Activated CD4-positive, alpha-beta memory T cell treated with anti-CD3 and anti-CD28 coated beads for 36 hours (primary cell): ENCODE measurements at regions not wholly inside any gene's neighbourhood (a gene's known extent, or its start where the extent isn't known, plus 50 kb on each side); places are given as distances from the start of the nearest gene placed in this dataset.

Experiments
- CTCF ChIA-PET: fragments of 350-600 bp; sonication (Branson Sonifier 250); formaldehyde crosslinking; loops from one replicate; lab custom pipeline; 2021; ENCODE audit warnings: antibody characterized with exemption, inconsistent platforms; lab: Charles Lee
- POLR2A ChIA-PET: fragments of 350-600 bp; sonication (Branson Sonifier 250); formaldehyde crosslinking; loops from one replicate; lab custom pipeline; 2021; ENCODE audit warnings: antibody characterized with exemption; lab: Charles Lee
- DNase-seq: peaks from one replicate; pipeline ENCODE4 v3.0.0-alpha.2; 2020
- H3K27ac Mint-ChIP-seq: one replicate; pipeline ENCODE4 v1.8.0; 2021; ENCODE audit warnings: mixed read lengths
- H3K27me3 Mint-ChIP-seq: one replicate; pipeline ENCODE4 v1.8.0; 2021; ENCODE audit warnings: mixed read lengths
- H3K36me3 Mint-ChIP-seq: one replicate; pipeline ENCODE4 v1.8.0; 2021; ENCODE audit warnings: mixed read lengths
- H3K4me1 Mint-ChIP-seq: one replicate; pipeline ENCODE4 v1.8.0; 2021; ENCODE audit warnings: low read depth, mixed read lengths
- H3K4me3 Mint-ChIP-seq: one replicate; pipeline ENCODE4 v1.8.0; 2021; ENCODE audit warnings: mild to moderate bottlenecking, mixed read lengths
- H3K9me3 Mint-ChIP-seq: one replicate; pipeline ENCODE4 v1.8.0; 2021; ENCODE audit warnings: mixed read lengths
- intact Hi-C: fragments of 100-400 bp; cut with micrococcal nuclease; formaldehyde crosslinking; loops from one replicate; pipeline ENCODE4 v1.15.1; 2023

DNA sequence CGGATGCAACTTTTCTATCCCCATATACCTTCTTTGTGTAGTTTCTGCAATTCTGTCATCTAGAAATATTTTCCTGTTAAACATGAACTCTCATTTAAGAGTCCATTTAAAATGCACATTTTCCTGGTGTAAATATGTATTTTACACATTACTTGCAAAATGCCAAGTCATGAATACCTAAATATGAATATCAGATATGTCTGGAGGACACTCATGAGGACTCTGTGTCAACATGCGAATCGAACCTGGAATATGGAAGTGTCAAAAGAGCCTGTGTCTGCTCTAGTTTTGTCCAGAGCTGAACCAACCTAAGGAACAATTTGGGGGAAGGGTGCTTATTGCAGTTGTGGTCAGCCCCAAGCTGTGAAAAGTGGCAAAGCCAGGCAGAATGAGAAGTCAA, 163.7 kb upstream of the CELF2 start:
- H3K36me3 Mint-ChIP-seq, result no peaks in the 10 kb centered on the region
- H3K4me1 Mint-ChIP-seq, result no peaks in the 10 kb centered on the region
- peaks cover 28% of the 10 kb centered on the region for H3K27me3 Mint-ChIP-seq
- ChIA-PET CTCF (interaction anchor here (0.8 kb wide), 1 partner anchor 98 kb away, joined by 3 read pairs; no protein-coding TSS in a partner anchor), POLR2A (no interaction called here)
- intact Hi-C loops, result no loop called here
- no peak overlapping the region for H3K4me3 Mint-ChIP-seq
- H3K27ac Mint-ChIP-seq, result no peak overlapping the region
- no peak for DNase-seq
- H3K9me3 Mint-ChIP-seq, result no peaks in the 10 kb centered on the region

- Mint-ChIP-seq H3K27me3 (peaks cover 26% of the 10 kb centered on the region), H3K4me3 (no peak overlapping the region), H3K4me1 (no peaks in the 10 kb centered on the region), H3K36me3 (no peaks in the 10 kb centered on the region), H3K27ac (no peak overlapping the region), H3K9me3 (no peaks in the 10 kb centered on the region)
- ChIA-PET POLR2A (no interaction called here), CTCF (interaction anchor here (0.8 kb wide), 1 partner anchor 98 kb away, joined by 3 read pairs; no protein-coding TSS in a partner anchor)
- intact Hi-C loops, result no loop called here
- DNase-seq, result no peak
Observed at GRCh38 chr10:10854725-10855124, 162.9 kb upstream of the CELF2 start.

GRCh38 chr10:10855151-10855581, 162.5 kb upstream of the CELF2 start:
- intact Hi-C loops, result no loop called here
- CTCF ChIA-PET, result no interaction called here
- H3K36me3 Mint-ChIP-seq, result no peaks in the 10 kb centered on the region
- POLR2A ChIA-PET, result no interaction called here
- DNase-seq, result no peak
- no peaks in the 10 kb centered on the region for H3K9me3 Mint-ChIP-seq
- no peaks in the 10 kb centered on the region for H3K4me1 Mint-ChIP-seq
- no peak overlapping the region for H3K27ac Mint-ChIP-seq
- peaks cover 25% of the 10 kb centered on the region for H3K27me3 Mint-ChIP-seq
- H3K4me3 Mint-ChIP-seq, result no peak overlapping the region

- Mint-ChIP-seq H3K4me1 (no peaks in the 10 kb centered on the region), H3K4me3 (no peak overlapping the region), H3K27ac (no peak overlapping the region), H3K9me3 (peaks cover 2% of the 10 kb centered on the region), H3K27me3 (peaks cover 3% of the 10 kb centered on the region), H3K36me3 (no peaks in the 10 kb centered on the region)
- DNase-seq, result no peak
- ChIA-PET POLR2A (no interaction called here), CTCF (no interaction called here)
- intact Hi-C loops, result no loop called here
Observed at GRCh38 chr10:10860455-10860976, 157.2 kb upstream of the CELF2 start.

DNA sequence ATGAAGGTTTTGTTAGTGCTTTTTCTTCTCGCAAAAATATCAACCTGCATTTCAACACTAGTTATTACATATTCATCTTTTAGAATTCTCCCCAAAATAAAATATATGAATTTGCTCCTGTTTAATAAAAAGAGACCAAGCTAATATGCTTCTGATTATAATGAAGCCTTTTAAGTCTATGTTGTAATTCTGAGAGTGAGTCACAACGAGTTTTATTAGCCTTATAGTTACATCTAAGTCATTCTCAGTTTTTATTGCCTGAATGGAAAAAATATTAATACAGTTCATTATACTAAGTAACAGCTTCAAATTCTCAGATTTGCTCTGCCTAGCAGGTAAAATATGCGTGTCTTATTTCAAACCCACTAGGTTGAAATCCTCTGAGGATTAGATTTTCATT, 152.4 kb upstream of the CELF2 start:
- Mint-ChIP-seq H3K27me3 (peaks cover 2% of the 10 kb centered on the region), H3K4me3 (no peak overlapping the region), H3K9me3 (peaks cover 2% of the 10 kb centered on the region), H3K27ac (no peak overlapping the region), H3K36me3 (no peaks in the 10 kb centered on the region), H3K4me1 (no peaks in the 10 kb centered on the region)
- DNase-seq, result no peak
- POLR2A ChIA-PET, result no interaction called here
- CTCF ChIA-PET, result no interaction called here
- intact Hi-C loops, result no loop called here

DNA sequence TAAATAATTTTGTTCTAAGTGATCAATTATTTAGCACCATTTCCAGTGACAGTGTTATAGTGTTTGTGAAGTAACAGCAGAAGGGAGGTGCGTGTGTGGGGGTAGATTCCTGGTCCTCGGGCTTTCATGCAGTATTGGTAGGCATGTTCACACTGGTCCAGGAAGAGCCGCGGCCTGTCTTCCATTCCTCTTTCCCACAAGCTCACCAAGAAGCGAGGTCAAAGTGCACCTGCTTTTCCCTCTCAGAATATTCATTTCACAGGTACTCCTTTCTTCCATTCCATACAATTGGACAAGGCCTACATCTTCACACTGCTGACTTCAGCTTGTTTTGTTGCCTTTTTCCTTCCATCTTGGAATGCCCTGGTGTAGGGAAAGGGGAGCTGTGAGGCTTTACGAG, 151.8 kb upstream of the CELF2 start:
- Mint-ChIP-seq H3K4me3 (no peak overlapping the region), H3K4me1 (no peaks in the 10 kb centered on the region), H3K27me3 (peaks cover 2% of the 10 kb centered on the region), H3K27ac (no peak overlapping the region), H3K9me3 (peaks cover 2% of the 10 kb centered on the region), H3K36me3 (no peaks in the 10 kb centered on the region)
- DNase-seq, result no peak
- intact Hi-C loops, result no loop called here
- ChIA-PET CTCF (no interaction called here), POLR2A (no interaction called here)

DNA sequence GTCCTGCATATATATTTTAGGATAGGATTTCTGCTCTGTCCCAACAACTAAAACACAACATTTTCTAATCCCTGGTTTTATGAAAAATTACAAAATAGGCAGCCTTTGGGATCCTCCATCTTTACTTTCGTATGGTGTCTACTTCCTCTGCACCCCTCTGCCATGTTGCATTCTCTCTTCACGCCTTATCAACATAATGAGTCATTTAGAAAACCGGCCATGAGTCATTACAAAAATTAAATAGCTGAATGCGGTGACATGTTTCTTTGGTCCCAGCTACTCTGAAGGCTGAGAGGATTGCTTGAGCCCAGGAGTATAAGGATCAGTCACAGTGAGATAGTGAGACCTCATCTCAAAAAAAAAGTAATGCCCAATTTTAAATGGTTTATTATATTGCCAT, 148.1 kb upstream of the CELF2 start:
- H3K36me3 Mint-ChIP-seq, result no peaks in the 10 kb centered on the region
- no peak overlapping the region for H3K27ac Mint-ChIP-seq
- DNase-seq, result peak; percentile 9
- peaks cover 10% of the 10 kb centered on the region for H3K27me3 Mint-ChIP-seq
- intact Hi-C loops, result no loop called here
- POLR2A ChIA-PET, result no interaction called here
- H3K4me1 Mint-ChIP-seq, result no peaks in the 10 kb centered on the region
- H3K4me3 Mint-ChIP-seq, result no peak overlapping the region
- CTCF ChIA-PET, result no interaction called here
- H3K9me3 Mint-ChIP-seq, result no peaks in the 10 kb centered on the region

- intact Hi-C loops, result no loop called here
- Mint-ChIP-seq H3K27ac (no peak overlapping the region), H3K9me3 (no peaks in the 10 kb centered on the region), H3K4me3 (no peak overlapping the region), H3K27me3 (peaks cover 10% of the 10 kb centered on the region), H3K4me1 (no peaks in the 10 kb centered on the region), H3K36me3 (no peaks in the 10 kb centered on the region)
- no peak for DNase-seq
- CTCF ChIA-PET, result no interaction called here
- POLR2A ChIA-PET, result no interaction called here
Observed at GRCh38 chr10:10870523-10871241, 147.0 kb upstream of the CELF2 start.

- H3K9me3 Mint-ChIP-seq, result no peaks in the 10 kb centered on the region
- peaks cover 10% of the 10 kb centered on the region for H3K27me3 Mint-ChIP-seq
- H3K36me3 Mint-ChIP-seq, result no peaks in the 10 kb centered on the region
- no peaks in the 10 kb centered on the region for H3K4me1 Mint-ChIP-seq
- H3K4me3 Mint-ChIP-seq, result no peak overlapping the region
- intact Hi-C loops, result no loop called here
- no peak overlapping the region for H3K27ac Mint-ChIP-seq
- no peak for DNase-seq
- ChIA-PET CTCF (no interaction called here), POLR2A (interaction anchor here (0.6 kb wide), 1 partner anchor 15 kb away, joined by 3 read pairs; no protein-coding TSS in a partner anchor)
Observed at GRCh38 chr10:10871352-10871751, 146.3 kb upstream of the CELF2 start.

DNA sequence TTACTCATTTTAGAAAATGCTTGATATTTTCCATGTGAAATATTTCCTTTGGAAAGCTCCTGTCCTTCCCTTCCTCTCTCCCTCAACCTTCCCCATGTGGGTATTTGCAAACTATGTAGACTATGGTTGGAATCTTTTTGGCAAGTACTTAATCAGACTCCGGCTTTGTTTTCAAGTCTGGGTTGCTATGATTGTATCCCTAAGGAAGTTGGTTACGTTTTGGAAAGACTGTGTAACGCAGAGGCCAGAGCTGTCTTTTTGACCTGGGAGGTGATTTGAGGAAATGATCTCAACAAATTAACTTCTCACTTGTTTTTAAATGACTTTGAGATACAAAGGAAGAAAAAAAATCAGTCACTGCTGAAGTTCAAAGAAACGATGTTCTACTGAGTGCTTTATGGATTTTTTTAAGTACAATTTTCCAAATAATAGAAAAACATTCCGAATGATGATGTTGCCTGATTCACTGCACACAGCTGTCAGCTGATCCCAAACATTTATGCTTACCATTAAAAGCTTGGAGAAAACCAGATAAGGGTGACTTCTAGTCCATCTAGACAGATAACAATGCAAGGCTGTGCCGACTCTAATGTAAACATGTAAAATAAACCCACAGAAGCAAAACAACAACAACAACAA, 145.5 kb upstream of the CELF2 start:
- no peaks in the 10 kb centered on the region for H3K4me1 Mint-ChIP-seq
- CTCF ChIA-PET, result no interaction called here
- intact Hi-C loops, result no loop called here
- no peak for DNase-seq
- no peaks in the 10 kb centered on the region for H3K9me3 Mint-ChIP-seq
- POLR2A ChIA-PET, result interaction anchor here (0.6 kb wide), 1 partner anchor 14 kb away, joined by 3 read pairs; no protein-coding TSS in a partner anchor
- peaks cover 11% of the 10 kb centered on the region for H3K27me3 Mint-ChIP-seq
- no peaks in the 10 kb centered on the region for H3K36me3 Mint-ChIP-seq
- no peak overlapping the region for H3K4me3 Mint-ChIP-seq
- H3K27ac Mint-ChIP-seq, result no peak overlapping the region

GRCh38 chr10:10872764-10873163, 144.9 kb upstream of the CELF2 start:
- H3K27me3 Mint-ChIP-seq, result peaks cover 11% of the 10 kb centered on the region
- intact Hi-C loops, result no loop called here
- ChIA-PET CTCF (no interaction called here), POLR2A (no interaction called here)
- no peaks in the 10 kb centered on the region for H3K36me3 Mint-ChIP-seq
- H3K9me3 Mint-ChIP-seq, result no peaks in the 10 kb centered on the region
- no peak overlapping the region for H3K27ac Mint-ChIP-seq
- no peak for DNase-seq
- H3K4me1 Mint-ChIP-seq, result no peaks in the 10 kb centered on the region
- no peak overlapping the region for H3K4me3 Mint-ChIP-seq

DNA sequence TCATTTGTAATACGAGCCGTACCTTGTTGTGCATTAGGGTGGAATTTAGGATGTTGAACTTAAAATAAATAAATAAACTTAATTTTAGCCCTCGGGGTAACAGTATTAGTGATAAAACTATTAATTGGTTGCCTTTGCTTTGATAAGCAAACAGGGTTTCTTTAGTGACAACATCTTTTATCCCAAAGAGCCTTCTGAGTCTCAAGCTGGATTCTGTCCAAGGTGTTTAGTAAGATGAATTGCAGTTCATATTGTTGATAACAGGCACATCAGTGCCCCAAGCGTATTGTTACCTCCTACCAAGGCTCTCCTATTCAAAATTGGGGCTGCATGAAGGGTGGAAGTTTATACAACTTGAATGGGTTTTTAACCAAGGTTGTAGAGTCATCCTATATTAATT, 144.4 kb upstream of the CELF2 start:
- Mint-ChIP-seq H3K4me3 (no peak overlapping the region), H3K36me3 (no peaks in the 10 kb centered on the region), H3K4me1 (no peaks in the 10 kb centered on the region), H3K27ac (no peak overlapping the region), H3K9me3 (no peaks in the 10 kb centered on the region), H3K27me3 (peaks cover 11% of the 10 kb centered on the region)
- intact Hi-C loops, result no loop called here
- no peak for DNase-seq
- ChIA-PET CTCF (no interaction called here), POLR2A (no interaction called here)
